CD4-positive, CD25-positive, alpha-beta regulatory T cell (primary cell): ENCODE measurements at regions not wholly inside any gene's neighbourhood (a gene's known extent, or its start where the extent isn't known, plus 50 kb on each side); places are given as distances from the start of the nearest gene placed in this dataset.

Experiments used
- ATAC-seq, 2 donors: fragments of 150-1000 bp; cut with Tn5 transposase; one replicate each; pipeline ENCODE4 v1.10.0; 2021; ENCODE audit warnings: low read depth in 2 of 2, moderate number of reproducible peaks in 2 of 2, moderate library complexity in 1 of 2
- DNase-seq, 3 donors: peaks; one replicate each; pipeline versions ENCODE4 v3.0.0 to v3.0.0-alpha.2; 2012 to 2022; ENCODE audit warnings: mixed read lengths in 1 of 3
- H3K27ac ChIP-seq: one replicate; pipeline ENCODE4 v1.7.0; 2013; ENCODE audit warnings: mild to moderate bottlenecking, low read length; ENCODE audit not compliant: insufficient read depth, poor library complexity, severe bottlenecking
- H3K27me3 ChIP-seq: one replicate; pipeline ENCODE4 v1.7.0; 2013; ENCODE audit warnings: low read length; ENCODE audit not compliant: control insufficient read depth, insufficient read depth
- H3K36me3 ChIP-seq: one replicate; pipeline ENCODE4 v1.7.0; 2013; ENCODE audit warnings: mild to moderate bottlenecking, low read length, moderate library complexity; ENCODE audit not compliant: control insufficient read depth, insufficient read depth
- H3K4me1 ChIP-seq: 2 replicates; pipeline ENCODE4 v1.7.0; 2013; ENCODE audit warnings: mild to moderate bottlenecking, low read length; ENCODE audit not compliant: insufficient read depth, control insufficient read depth, poor library complexity, severe bottlenecking
- H3K4me3 ChIP-seq: one replicate; pipeline ENCODE4 v1.7.0; 2013; ENCODE audit warnings: low read depth, mild to moderate bottlenecking, low read length, moderate library complexity
- H3K9me3 ChIP-seq, 2 experiments: 1 replicate in 1 of 2; 2 replicates in 1 of 2; pipeline ENCODE4 v1.7.0; 2013; ENCODE audit warnings: low read length in 2 of 2, mild to moderate bottlenecking in 1 of 2, moderate library complexity in 1 of 2; ENCODE audit not compliant: control insufficient read depth in 2 of 2
- H3K27ac Mint-ChIP-seq, 3 donors: one replicate each; pipeline ENCODE4 v1.8.0; 2020 to 2022; ENCODE audit warnings: mild to moderate bottlenecking in 3 of 3, mixed read lengths in 3 of 3, moderate library complexity in 2 of 3
- H3K27me3 Mint-ChIP-seq: one replicate; pipeline ENCODE4 v1.8.0; 2022; ENCODE audit warnings: mild to moderate bottlenecking, mixed read lengths
- H3K36me3 Mint-ChIP-seq: one replicate; pipeline ENCODE4 v1.8.0; 2020; ENCODE audit warnings: mixed read lengths
- H3K4me1 Mint-ChIP-seq, 4 donors: one replicate each; pipeline ENCODE4 v1.8.0; 2020 to 2022; ENCODE audit warnings: mixed read lengths in 4 of 4, mild to moderate bottlenecking in 1 of 4
- H3K4me3 Mint-ChIP-seq, 4 donors: one replicate each; pipeline ENCODE4 v1.8.0; 2020 to 2022; ENCODE audit warnings: mild to moderate bottlenecking in 4 of 4, mixed read lengths in 4 of 4, moderate library complexity in 3 of 4
- H3K9me3 Mint-ChIP-seq, 7 donors: one replicate each; pipeline ENCODE4 v1.8.0; 2020 to 2022; ENCODE audit warnings: mixed read lengths in 7 of 7, mild to moderate bottlenecking in 3 of 7, moderate library complexity in 2 of 7

DNA sequence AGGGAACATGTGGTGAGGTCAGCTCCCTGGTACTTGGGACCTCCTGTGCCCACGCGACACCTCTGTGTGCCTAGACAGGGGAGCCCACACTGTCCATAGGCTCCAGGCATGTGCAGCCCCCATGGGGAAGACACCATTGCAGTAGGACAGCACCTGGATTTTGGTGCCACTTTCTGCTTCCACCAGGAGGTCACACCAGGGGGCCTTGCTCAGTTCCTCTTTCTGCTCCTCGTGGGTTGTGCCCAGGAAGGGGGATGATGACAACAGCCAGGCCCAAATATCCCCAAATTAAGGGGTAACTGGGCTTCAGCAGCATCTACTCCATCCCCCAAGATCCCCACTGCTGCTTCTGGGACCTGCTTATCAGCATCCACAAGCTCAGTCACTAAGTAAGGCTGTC, 358.2 kb upstream of the KAZN start:
- no peak for ATAC-seq
- H3K4me1 Mint-ChIP-seq = no peaks in the 10 kb centered on the region

DNA sequence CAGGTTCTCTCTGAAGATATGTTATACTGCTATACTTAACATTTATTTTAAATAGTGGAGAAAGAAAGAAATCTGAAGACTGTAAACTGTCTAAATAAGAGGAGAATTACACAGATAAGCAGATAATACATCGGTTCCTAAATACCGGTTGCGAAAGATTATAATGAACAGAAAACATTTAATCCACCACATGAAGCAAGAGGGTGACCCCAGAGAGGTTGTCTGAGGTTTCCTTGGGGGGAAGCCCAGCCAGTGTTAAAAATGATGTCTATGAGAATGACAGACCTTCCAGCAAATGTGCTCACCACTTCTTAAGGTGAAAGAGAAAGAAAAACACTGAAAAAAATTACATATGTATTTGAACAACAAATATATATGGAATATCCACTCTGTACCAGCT, 356.4 kb upstream of the KAZN start:
- peaks cover 10% of the 10 kb centered on the region for H3K27me3 Mint-ChIP-seq
- Histone ChIP-seq H3K27me3 (no peaks in the 10 kb centered on the region), H3K36me3 (no peaks in the 10 kb centered on the region), H3K4me1 (no peaks in the 10 kb centered on the region), H3K27ac (no peak overlapping the region), H3K9me3 (no peaks in the 10 kb centered on the region), H3K4me3 (no peak overlapping the region)
- no peak overlapping the region for H3K27ac Mint-ChIP-seq
- ATAC-seq (no peak), DNase-seq (no peak)
- no peaks in the 10 kb centered on the region for H3K4me1 Mint-ChIP-seq
- no peaks in the 10 kb centered on the region for H3K9me3 Mint-ChIP-seq
- H3K4me3 Mint-ChIP-seq = no peak overlapping the region
- no peaks in the 10 kb centered on the region for H3K36me3 Mint-ChIP-seq

More for the DNA sequence above, 358.2 kb upstream of the KAZN start:
- H3K9me3 ChIP-seq = no peaks in the 10 kb centered on the region
- no peak overlapping the region for H3K4me3 ChIP-seq
- no peaks in the 10 kb centered on the region for H3K36me3 ChIP-seq
- no peak overlapping the region for H3K27ac ChIP-seq
- no peaks in the 10 kb centered on the region for H3K36me3 Mint-ChIP-seq
- no peak overlapping the region for H3K27ac Mint-ChIP-seq
- no peaks in the 10 kb centered on the region for H3K9me3 Mint-ChIP-seq
- no peak for DNase-seq
- H3K4me1 ChIP-seq = no peaks in the 10 kb centered on the region
- H3K27me3 ChIP-seq = no peaks in the 10 kb centered on the region
- H3K4me3 Mint-ChIP-seq = no peak overlapping the region
- H3K27me3 Mint-ChIP-seq = peaks cover 4% of the 10 kb centered on the region

GRCh38 chr1:14242870-14243269, 355.6 kb upstream of the KAZN start:
- Histone ChIP-seq H3K4me3 (no peak overlapping the region), H3K27me3 (no peaks in the 10 kb centered on the region), H3K36me3 (no peaks in the 10 kb centered on the region), H3K9me3 (no peaks in the 10 kb centered on the region), H3K27ac (no peak overlapping the region), H3K4me1 (no peaks in the 10 kb centered on the region)
- H3K27me3 Mint-ChIP-seq = peaks cover 10% of the 10 kb centered on the region
- ATAC-seq (no peak), DNase-seq (no peak)
- no peaks in the 10 kb centered on the region for H3K36me3 Mint-ChIP-seq
- no peak overlapping the region for H3K4me3 Mint-ChIP-seq
- H3K27ac Mint-ChIP-seq = no peak overlapping the region
- no peaks in the 10 kb centered on the region for H3K9me3 Mint-ChIP-seq
- H3K4me1 Mint-ChIP-seq = no peaks in the 10 kb centered on the region

GRCh38 chr1:14245954-14246353, 352.5 kb upstream of the KAZN start:
- Histone ChIP-seq H3K4me3 (no peak overlapping the region), H3K36me3 (no peaks in the 10 kb centered on the region), H3K9me3 (no peaks in the 10 kb centered on the region), H3K27ac (no peak overlapping the region), H3K27me3 (peaks cover 3% of the 10 kb centered on the region), H3K4me1 (no peaks in the 10 kb centered on the region)
- Mint-ChIP-seq H3K27ac (no peak overlapping the region), H3K9me3 (no peaks in the 10 kb centered on the region), H3K27me3 (peaks cover 6% of the 10 kb centered on the region), H3K4me1 (no peaks in the 10 kb centered on the region), H3K4me3 (no peak overlapping the region), H3K36me3 (no peaks in the 10 kb centered on the region)
- DNase-seq (no peak), ATAC-seq (no peak)

DNA sequence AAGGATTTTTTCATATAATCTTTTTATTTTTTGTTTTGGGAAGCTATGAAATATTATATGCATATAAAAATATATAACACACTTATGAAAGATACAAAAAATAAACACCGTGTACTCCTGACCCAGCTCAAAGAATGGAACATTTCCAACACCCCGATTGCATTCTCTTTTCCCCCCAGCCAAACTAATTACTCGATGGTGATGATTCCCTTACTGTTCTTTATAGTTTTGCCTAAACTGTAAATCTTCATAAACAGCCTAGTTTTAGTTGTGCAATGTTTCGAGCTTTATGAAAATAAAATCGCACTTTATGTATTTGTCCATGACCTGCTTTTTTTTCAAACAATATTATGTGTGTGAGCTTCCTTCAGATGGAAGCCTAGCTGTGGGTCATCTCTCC, 352.0 kb upstream of the KAZN start:
- H3K27ac Mint-ChIP-seq = no peak overlapping the region
- H3K36me3 Mint-ChIP-seq = no peaks in the 10 kb centered on the region
- peaks cover 6% of the 10 kb centered on the region for H3K27me3 Mint-ChIP-seq
- Histone ChIP-seq H3K4me1 (no peaks in the 10 kb centered on the region), H3K4me3 (no peak overlapping the region), H3K27ac (no peak overlapping the region), H3K36me3 (no peaks in the 10 kb centered on the region), H3K27me3 (peaks cover 3% of the 10 kb centered on the region), H3K9me3 (no peaks in the 10 kb centered on the region)
- H3K9me3 Mint-ChIP-seq = no peaks in the 10 kb centered on the region
- DNase-seq (no peak), ATAC-seq (no peak)
- no peaks in the 10 kb centered on the region for H3K4me1 Mint-ChIP-seq
- H3K4me3 Mint-ChIP-seq = no peak overlapping the region

GRCh38 chr1:14247666-14248065, 350.8 kb upstream of the KAZN start:
- H3K36me3 ChIP-seq = no peaks in the 10 kb centered on the region
- H3K27me3 ChIP-seq = peaks cover 3% of the 10 kb centered on the region
- H3K27ac ChIP-seq = no peak overlapping the region
- Mint-ChIP-seq H3K9me3 (no peaks in the 10 kb centered on the region), H3K27me3 (peaks cover 6% of the 10 kb centered on the region), H3K4me3 (no peak overlapping the region), H3K27ac (no peak overlapping the region), H3K4me1 (no peaks in the 10 kb centered on the region), H3K36me3 (no peaks in the 10 kb centered on the region)
- no peak overlapping the region for H3K4me3 ChIP-seq
- no peak for DNase-seq
- no peaks in the 10 kb centered on the region for H3K4me1 ChIP-seq
- no peak for ATAC-seq
- H3K9me3 ChIP-seq = no peaks in the 10 kb centered on the region

GRCh38 chr1:14251871-14252270, 346.6 kb upstream of the KAZN start:
- no peak for DNase-seq
- H3K27me3 ChIP-seq = peaks cover 3% of the 10 kb centered on the region
- H3K36me3 ChIP-seq = no peaks in the 10 kb centered on the region
- Mint-ChIP-seq H3K27ac (no peak overlapping the region), H3K4me3 (no peak overlapping the region), H3K9me3 (peaks cover 0 to 3% (median 0%) of the 10 kb centered on the region in 7 donors), H3K36me3 (no peaks in the 10 kb centered on the region), H3K4me1 (no peaks in the 10 kb centered on the region), H3K27me3 (no peaks in the 10 kb centered on the region)
- H3K9me3 ChIP-seq = no peaks in the 10 kb centered on the region
- H3K4me1 ChIP-seq = no peaks in the 10 kb centered on the region
- no peak for ATAC-seq
- H3K27ac ChIP-seq = no peak overlapping the region
- no peak overlapping the region for H3K4me3 ChIP-seq

DNA sequence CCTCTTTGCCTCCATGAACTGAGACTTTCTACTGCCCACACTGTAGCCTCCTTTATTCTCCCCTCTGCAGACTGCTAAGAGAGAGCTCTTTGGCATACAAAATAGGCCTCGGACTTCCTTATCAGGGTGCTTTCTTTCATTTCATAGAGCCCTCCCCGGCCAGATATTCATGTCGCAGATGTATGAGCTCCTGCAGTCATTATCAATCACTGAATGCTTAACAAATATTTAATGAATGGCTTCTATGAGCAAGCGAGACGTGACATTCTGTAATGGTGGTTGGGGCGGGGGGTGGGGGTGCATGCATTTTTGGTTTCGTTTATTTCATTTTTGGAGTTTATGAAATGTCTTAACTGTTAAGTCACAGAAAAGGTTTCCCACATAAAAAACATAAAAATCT, 344.8 kb upstream of the KAZN start:
- Histone ChIP-seq H3K27ac (no peak overlapping the region), H3K4me1 (no peaks in the 10 kb centered on the region), H3K36me3 (no peaks in the 10 kb centered on the region), H3K9me3 (no peaks in the 10 kb centered on the region), H3K27me3 (peaks cover 3% of the 10 kb centered on the region), H3K4me3 (no peak overlapping the region)
- Mint-ChIP-seq H3K4me3 (no peak overlapping the region), H3K36me3 (no peaks in the 10 kb centered on the region), H3K4me1 (no peaks in the 10 kb centered on the region), H3K27ac (no peak overlapping the region), H3K27me3 (no peaks in the 10 kb centered on the region), H3K9me3 (peaks cover 0 to 3% (median 0%) of the 10 kb centered on the region in 7 donors)
- DNase-seq (no peak), ATAC-seq (no peak)
